ENCODE measurements at regions not wholly inside any gene's neighbourhood (a gene's known extent, or its start where the extent isn't known, plus 50 kb on each side); places are given as distances from the start of the nearest gene placed in this dataset.

- TF ChIP-seq MITF (IDR thresholded peaks at IDR 0.05) (no peak), POLR2AphosphoS2 (IDR thresholded peaks at IDR 0.05; ENCODE audit: low read length) (no peak), MYBL2 (IDR thresholded peaks at IDR 0.05; ENCODE audit: low read depth) (no peak), MYBL2 (CRISPR knock-in tag; IDR thresholded peaks at IDR 0.05; ENCODE audit: borderline replicate concordance) (no peak), ZFP1 (CRISPR knock-in tag; IDR thresholded peaks at IDR 0.05) (no peak), DIDO1 (tag; IDR thresholded peaks at IDR 0.05; ENCODE audit: low read depth) (no peak), CBX1 (IDR thresholded peaks at IDR 0.05; ENCODE audit: low read depth) (no peak), IFI16 (CRISPR knock-in tag; IDR thresholded peaks at IDR 0.05) (no peak), ZBTB26 (CRISPR knock-in tag; IDR thresholded peaks at IDR 0.05) (no peak), CHD7 (IDR thresholded peaks at IDR 0.05; ENCODE audit: low read depth, low read length) (no peak), HDAC6 (IDR thresholded peaks at IDR 0.05; ENCODE audit: low read depth, low read length) (no peak), MXD1 (CRISPR knock-in tag; IDR thresholded peaks at IDR 0.05; ENCODE audit: borderline replicate concordance, poor library complexity, severe bottlenecking) (no peak)
Measured at GRCh38 chr2:84280873-84281272, 178.2 kb downstream of the SUCLG1 start (continued).
